Gastroesophageal sphincter (tissue), 4 donors: ENCODE measurements at regions not wholly inside any gene's neighbourhood (a gene's known extent, or its start where the extent isn't known, plus 50 kb on each side); places are given as distances from the start of the nearest gene placed in this dataset.

Source experiments
- ATAC-seq: fragments of 150-250 bp; one replicate; pipeline ENCODE4 v1.9.1; 2016; ENCODE audit warnings: mild to moderate bottlenecking, moderate library complexity
- H3K27ac ChIP-seq, 4 donors: fragments of 200-600 bp; sonication (generic) in 3 of 4; 1 replicate in 3 of 4; 2 replicates in 1 of 4; pipeline ENCODE4 v1.5.1; 2016 to 2019
- H3K27me3 ChIP-seq: fragments of 200-600 bp; sonication (generic); one replicate; pipeline ENCODE4 v1.5.1; 2019
- H3K36me3 ChIP-seq, 2 donors: fragments of 200-600 bp; sonication (generic); one replicate each; pipeline ENCODE4 v1.5.1; 2019; ENCODE audit warnings: control low read depth in 1 of 2
- H3K4me1 ChIP-seq, 3 donors: fragments of 200-600 bp; sonication (generic); 1 replicate in 2 of 3; 2 replicates in 1 of 3; pipeline ENCODE4 v1.5.1; 2016 to 2019; ENCODE audit warnings: control low read depth in 2 of 3
- H3K4me3 ChIP-seq, 2 donors: fragments of 200-600 bp; sonication (generic); one replicate each; pipeline ENCODE4 v1.5.1; 2019; ENCODE audit warnings: mild to moderate bottlenecking in 1 of 2, moderate library complexity in 1 of 2
- H3K9me3 ChIP-seq, 3 donors: fragments of 200-600 bp; sonication (generic); one replicate each; pipeline ENCODE4 v1.5.1; 2017 to 2019; ENCODE audit warnings: control low read depth in 2 of 3
- CTCF ChIP-seq, 4 experiments: fragments of 200-600 bp in 2 of 4; fragments of 450-650 bp in 2 of 4; sonication (generic) in 1 of 4; IDR thresholded peaks; one replicate each; pipeline ENCODE4 v1.5.1; 2017 to 2019; ENCODE audit warnings: antibody characterized with exemption in 4 of 4, mild to moderate bottlenecking in 2 of 4, moderate library complexity in 2 of 4
- EP300 ChIP-seq: sonication (generic); formaldehyde crosslinking; IDR thresholded peaks from one replicate; pipeline ENCODE4 v1.6.1; 2017; ENCODE audit warnings: antibody characterized with exemption, mild to moderate bottlenecking
- POLR2A ChIP-seq, 2 donors: fragments of 450-650 bp; IDR thresholded peaks; one replicate each; pipeline ENCODE4 v1.6.1; 2017; ENCODE audit warnings: antibody characterized with exemption in 2 of 2, mild to moderate bottlenecking in 2 of 2, moderate library complexity in 1 of 2
- POLR2AphosphoS5 ChIP-seq: sonication (generic); formaldehyde crosslinking; IDR thresholded peaks from one replicate; pipeline ENCODE4 v1.6.1; 2017; ENCODE audit warnings: antibody characterized with exemption
- WGBS, 2 donors: methylation state at CpG; one replicate each; pipeline ENCODE4 v1.1.5; 2018; ENCODE audit warnings: low coverage in 1 of 2; 5-methylcytosine and 5-hydroxymethylcytosine counted together

- WGBS, 2 donors, result 54 to 62% methylated on average over 3 of the region's 3 CpGs
- no peaks in the 10 kb centered on the region for H3K27me3 ChIP-seq
- peak; percentile 19 for ATAC-seq
- no peaks in the 10 kb centered on the region for H3K9me3 ChIP-seq
- TF ChIP-seq CTCF (IDR thresholded peaks at IDR 0.05), result no peak
- TF ChIP-seq POLR2AphosphoS5, result no peak
- no peak for TF ChIP-seq POLR2A (IDR thresholded peaks at IDR 0.05)
- TF ChIP-seq EP300, result no peak
- H3K27ac ChIP-seq, result no peak overlapping the region
- no peak overlapping the region for H3K4me3 ChIP-seq
- peaks cover 0 to 56% (median 0%) of the 10 kb centered on the region in 3 donors for H3K4me1 ChIP-seq
- no peaks in the 10 kb centered on the region for H3K36me3 ChIP-seq
Measured at GRCh38 chr6:149235130-149235561, 82.4 kb upstream of the TAB2 start.

GRCh38 chr6:149236589-149236988 lies 80.9 kb upstream of the TAB2 start:
- H3K4me3 ChIP-seq, result no peak overlapping the region
- ATAC-seq, result no peak

GRCh38 chr6:149237464-149237863 lies 80.0 kb upstream of the TAB2 start:
- no peak for ATAC-seq
- 93% methylated on average over 6 of the region's 6 CpGs; no CpG with 5 or more reads in 1 of the 2 donors for WGBS, 2 donors

More at GRCh38 chr6:149236589-149236988, 80.9 kb upstream of the TAB2 start:
- no peaks in the 10 kb centered on the region for H3K36me3 ChIP-seq
- TF ChIP-seq CTCF (IDR thresholded peaks at IDR 0.05) (no peak), EP300 (no peak), POLR2A (IDR thresholded peaks at IDR 0.05) (no peak), POLR2AphosphoS5 (no peak)
- no peak overlapping the region for H3K27ac ChIP-seq
- no peaks in the 10 kb centered on the region for H3K27me3 ChIP-seq
- no peaks in the 10 kb centered on the region for H3K9me3 ChIP-seq
- H3K4me1 ChIP-seq, result peaks cover 0 to 51% (median 0%) of the 10 kb centered on the region in 3 donors

GRCh38 chr6:149239573-149240209 lies 77.8 kb upstream of the TAB2 start:
- 88 to 94% methylated on average over 3 to 4 of the region's 6 CpGs for WGBS, 2 donors
- peaks cover 0 to 37% (median 0%) of the 10 kb centered on the region in 3 donors for H3K4me1 ChIP-seq
- ATAC-seq, result no peak
- no peaks in the 10 kb centered on the region for H3K36me3 ChIP-seq
- H3K9me3 ChIP-seq, result no peaks in the 10 kb centered on the region
- no peak overlapping the region for H3K4me3 ChIP-seq
- H3K27ac ChIP-seq, result no peak overlapping the region
- TF ChIP-seq EP300 (no peak), POLR2AphosphoS5 (no peak), CTCF (IDR thresholded peaks at IDR 0.05) (no peak), POLR2A (IDR thresholded peaks at IDR 0.05) (no peak)
- H3K27me3 ChIP-seq, result no peaks in the 10 kb centered on the region

More at GRCh38 chr6:149237464-149237863, 80.0 kb upstream of the TAB2 start:
- TF ChIP-seq POLR2AphosphoS5, result no peak
- TF ChIP-seq POLR2A (IDR thresholded peaks at IDR 0.05), result no peak
- no peak for TF ChIP-seq EP300
- no peak for TF ChIP-seq CTCF (IDR thresholded peaks at IDR 0.05)
- Histone ChIP-seq H3K27ac (no peak overlapping the region), H3K27me3 (no peaks in the 10 kb centered on the region), H3K4me1 (peaks cover 0 to 48% (median 0%) of the 10 kb centered on the region in 3 donors), H3K9me3 (no peaks in the 10 kb centered on the region), H3K4me3 (no peak overlapping the region), H3K36me3 (no peaks in the 10 kb centered on the region)

- no peak overlapping the region for H3K4me3 ChIP-seq
- H3K9me3 ChIP-seq, result no peaks in the 10 kb centered on the region
- no peaks in the 10 kb centered on the region for H3K27me3 ChIP-seq
- ATAC-seq, result no peak
- H3K27ac ChIP-seq, result no peak overlapping the region
- H3K4me1 ChIP-seq, result peaks cover 0 to 11% (median 0%) of the 10 kb centered on the region in 3 donors
- no peak for TF ChIP-seq POLR2AphosphoS5
- no peak for TF ChIP-seq CTCF (IDR thresholded peaks at IDR 0.05)
- TF ChIP-seq POLR2A (IDR thresholded peaks at IDR 0.05), result no peak
- TF ChIP-seq EP300, result no peak
- whole genome bisulfite sequencing, 2 donors, result 71 to 74% methylated on average over 5 of the region's 5 CpGs
- no peaks in the 10 kb centered on the region for H3K36me3 ChIP-seq
Measured at GRCh38 chr6:149242883-149243282, 74.6 kb upstream of the TAB2 start.
